Activated naive CD4-positive, alpha-beta T cell treated with anti-CD3 and anti-CD28 coated beads for 36 hours (primary cell): ENCODE measurements at regions not wholly inside any gene's neighbourhood (a gene's known extent, or its start where the extent isn't known, plus 50 kb on each side); places are given as distances from the start of the nearest gene placed in this dataset.

Experiments
- CTCF ChIA-PET: fragments of 350-600 bp; sonication (Branson Sonifier 250); formaldehyde crosslinking; loops from one replicate; lab custom pipeline; 2021; ENCODE audit warnings: antibody characterized with exemption; lab: Charles Lee
- DNase-seq: peaks from one replicate; pipeline ENCODE4 v3.0.0-alpha.2; 2020
- H3K27ac Mint-ChIP-seq: one replicate; pipeline ENCODE4 v1.8.0; 2021; ENCODE audit warnings: mild to moderate bottlenecking, mixed read lengths
- H3K27me3 Mint-ChIP-seq: one replicate; pipeline ENCODE4 v1.8.0; 2021; ENCODE audit warnings: low read depth, mixed read lengths
- H3K36me3 Mint-ChIP-seq: one replicate; pipeline ENCODE4 v1.8.0; 2021; ENCODE audit warnings: low read depth, mixed read lengths
- H3K4me1 Mint-ChIP-seq: one replicate; pipeline ENCODE4 v1.8.0; 2021; ENCODE audit warnings: low read depth, mixed read lengths
- H3K4me3 Mint-ChIP-seq: one replicate; pipeline ENCODE4 v1.8.0; 2021; ENCODE audit warnings: mild to moderate bottlenecking, moderate library complexity, mixed read lengths
- H3K9me3 Mint-ChIP-seq: one replicate; pipeline ENCODE4 v1.8.0; 2021; ENCODE audit warnings: mixed read lengths
- intact Hi-C: fragments of 100-400 bp; cut with micrococcal nuclease; formaldehyde crosslinking; loops from one replicate; pipeline ENCODE4 v1.15.1; 2023

- H3K4me1 Mint-ChIP-seq = no peaks in the 10 kb centered on the region
- CTCF ChIA-PET = no interaction called here
- H3K27ac Mint-ChIP-seq = no peak overlapping the region
- no peaks in the 10 kb centered on the region for H3K36me3 Mint-ChIP-seq
- no peak overlapping the region for H3K4me3 Mint-ChIP-seq
- H3K27me3 Mint-ChIP-seq = no peaks in the 10 kb centered on the region
- peaks cover 11% of the 10 kb centered on the region for H3K9me3 Mint-ChIP-seq
- intact Hi-C loops = no loop called here
- no peak for DNase-seq
Measured at GRCh38 chr9:16982780-16983310, 112.4 kb upstream of the BNC2 start.

GRCh38 chr9:16976427-16976826 lies 106.0 kb upstream of the BNC2 start:
- Mint-ChIP-seq H3K27ac (no peak overlapping the region), H3K27me3 (no peaks in the 10 kb centered on the region), H3K4me3 (no peak overlapping the region), H3K36me3 (no peaks in the 10 kb centered on the region), H3K9me3 (peaks cover 16% of the 10 kb centered on the region), H3K4me1 (no peaks in the 10 kb centered on the region)
- CTCF ChIA-PET = no interaction called here
- intact Hi-C loops = no loop called here
- DNase-seq = no peak

- Mint-ChIP-seq H3K27ac (no peak overlapping the region), H3K27me3 (no peaks in the 10 kb centered on the region), H3K9me3 (peaks cover 11% of the 10 kb centered on the region), H3K4me1 (no peaks in the 10 kb centered on the region), H3K4me3 (no peak overlapping the region), H3K36me3 (no peaks in the 10 kb centered on the region)
- intact Hi-C loops = no loop called here
- DNase-seq = no peak
- CTCF ChIA-PET = no interaction called here
Measured at GRCh38 chr9:16974436-16974835, 104.0 kb upstream of the BNC2 start.

- DNase-seq = no peak
- Mint-ChIP-seq H3K4me1 (no peaks in the 10 kb centered on the region), H3K9me3 (peaks cover 9% of the 10 kb centered on the region), H3K4me3 (no peak overlapping the region), H3K27ac (no peak overlapping the region), H3K27me3 (no peaks in the 10 kb centered on the region), H3K36me3 (no peaks in the 10 kb centered on the region)
- CTCF ChIA-PET = no interaction called here
- intact Hi-C loops = no loop called here
Measured at GRCh38 chr9:16970321-16970720, 99.9 kb upstream of the BNC2 start.

- H3K36me3 Mint-ChIP-seq = no peaks in the 10 kb centered on the region
- intact Hi-C loops = no loop called here
- H3K4me1 Mint-ChIP-seq = no peaks in the 10 kb centered on the region
- DNase-seq = no peak
- H3K4me3 Mint-ChIP-seq = no peak overlapping the region
- H3K27ac Mint-ChIP-seq = no peak overlapping the region
- CTCF ChIA-PET = no interaction called here
- H3K27me3 Mint-ChIP-seq = no peaks in the 10 kb centered on the region
- peaks cover 18% of the 10 kb centered on the region for H3K9me3 Mint-ChIP-seq
Measured at GRCh38 chr9:16964228-16964627, 93.8 kb upstream of the BNC2 start.

- Mint-ChIP-seq H3K36me3 (no peaks in the 10 kb centered on the region), H3K27me3 (no peaks in the 10 kb centered on the region), H3K4me3 (no peak overlapping the region), H3K27ac (no peak overlapping the region), H3K9me3 (peaks cover 16% of the 10 kb centered on the region), H3K4me1 (no peaks in the 10 kb centered on the region)
- CTCF ChIA-PET = no interaction called here
- intact Hi-C loops = no loop called here
- DNase-seq = no peak
Measured at GRCh38 chr9:16960084-16960483, 89.6 kb upstream of the BNC2 start.

- Mint-ChIP-seq H3K27me3 (no peaks in the 10 kb centered on the region), H3K36me3 (no peaks in the 10 kb centered on the region), H3K27ac (no peak overlapping the region), H3K4me1 (no peaks in the 10 kb centered on the region), H3K4me3 (no peak overlapping the region), H3K9me3 (peaks cover 13% of the 10 kb centered on the region)
- no peak for DNase-seq
- intact Hi-C loops = no loop called here
- CTCF ChIA-PET = no interaction called here
Measured at GRCh38 chr9:16959391-16959790, 88.9 kb upstream of the BNC2 start.

GRCh38 chr9:16954040-16954439 lies 83.6 kb upstream of the BNC2 start:
- Mint-ChIP-seq H3K27ac (no peak overlapping the region), H3K4me3 (no peak overlapping the region), H3K4me1 (no peaks in the 10 kb centered on the region), H3K27me3 (no peaks in the 10 kb centered on the region), H3K36me3 (no peaks in the 10 kb centered on the region), H3K9me3 (peaks cover 4% of the 10 kb centered on the region)
- CTCF ChIA-PET = no interaction called here
- DNase-seq = no peak
- intact Hi-C loops = no loop called here

- no peak for DNase-seq
- no peaks in the 10 kb centered on the region for H3K4me1 Mint-ChIP-seq
- CTCF ChIA-PET = no interaction called here
Measured at GRCh38 chr9:16951502-16951901, 81.0 kb upstream of the BNC2 start.

GRCh38 chr9:16950051-16950450 lies 79.6 kb upstream of the BNC2 start:
- Mint-ChIP-seq H3K27me3 (no peaks in the 10 kb centered on the region), H3K27ac (no peak overlapping the region), H3K4me3 (no peak overlapping the region), H3K9me3 (peaks cover 2% of the 10 kb centered on the region), H3K4me1 (no peaks in the 10 kb centered on the region), H3K36me3 (no peaks in the 10 kb centered on the region)
- intact Hi-C loops = no loop called here
- no peak for DNase-seq
- CTCF ChIA-PET = interaction anchor here (0.6 kb wide), 1 partner anchor 31 kb away, joined by 4 read pairs; no protein-coding TSS in a partner anchor

More at GRCh38 chr9:16951502-16951901, 81.0 kb upstream of the BNC2 start:
- H3K36me3 Mint-ChIP-seq = no peaks in the 10 kb centered on the region
- intact Hi-C loops = no loop called here
- H3K27me3 Mint-ChIP-seq = no peaks in the 10 kb centered on the region
- no peak overlapping the region for H3K4me3 Mint-ChIP-seq
- no peak overlapping the region for H3K27ac Mint-ChIP-seq
- H3K9me3 Mint-ChIP-seq = peaks cover 2% of the 10 kb centered on the region

GRCh38 chr9:16930578-16930977 lies 60.1 kb upstream of the BNC2 start:
- Mint-ChIP-seq H3K4me1 (no peaks in the 10 kb centered on the region), H3K27ac (no peak overlapping the region), H3K4me3 (no peak overlapping the region), H3K27me3 (no peaks in the 10 kb centered on the region), H3K36me3 (no peaks in the 10 kb centered on the region), H3K9me3 (peaks cover 6% of the 10 kb centered on the region)
- DNase-seq = no peak
- CTCF ChIA-PET = interaction anchor here (0.6 kb wide), 1 partner anchor 172 kb away, joined by 3 read pairs; no protein-coding TSS in a partner anchor
- intact Hi-C loops = no loop called here

- H3K27me3 Mint-ChIP-seq = no peaks in the 10 kb centered on the region
- H3K36me3 Mint-ChIP-seq = no peaks in the 10 kb centered on the region
- no peak overlapping the region for H3K4me3 Mint-ChIP-seq
- H3K9me3 Mint-ChIP-seq = peaks cover 1% of the 10 kb centered on the region
- DNase-seq = no peak
- CTCF ChIA-PET = no interaction called here
- H3K27ac Mint-ChIP-seq = no peak overlapping the region
- H3K4me1 Mint-ChIP-seq = no peaks in the 10 kb centered on the region
- intact Hi-C loops = no loop called here
Measured at GRCh38 chr9:16928179-16928945, 57.9 kb upstream of the BNC2 start.

GRCh38 chr9:16925426-16925825 lies 55.0 kb upstream of the BNC2 start:
- Mint-ChIP-seq H3K36me3 (no peaks in the 10 kb centered on the region), H3K27me3 (no peaks in the 10 kb centered on the region), H3K27ac (no peak overlapping the region), H3K4me3 (no peak overlapping the region), H3K9me3 (no peaks in the 10 kb centered on the region), H3K4me1 (no peaks in the 10 kb centered on the region)
- no peak for DNase-seq
- intact Hi-C loops = no loop called here
- CTCF ChIA-PET = no interaction called here
